Ectodermal cell (in vitro differentiated cells): ENCODE measurements at regions not wholly inside any gene's neighbourhood (a gene's known extent, or its start where the extent isn't known, plus 50 kb on each side); places are given as distances from the start of the nearest gene placed in this dataset.

ENCODE experiments used
- H3K27ac ChIP-seq: 2 replicates; pipeline ENCODE4 v1.7.0; 2013; ENCODE audit warnings: mild to moderate bottlenecking, low read depth, low read length; ENCODE audit not compliant: insufficient read depth, poor library complexity, severe bottlenecking
- H3K27me3 ChIP-seq: 2 replicates; pipeline ENCODE4 v1.7.0; 2013; ENCODE audit warnings: mild to moderate bottlenecking, low read length; ENCODE audit not compliant: insufficient read depth, control insufficient read depth, poor library complexity, severe bottlenecking
- H3K36me3 ChIP-seq: one replicate; pipeline ENCODE4 v1.7.0; 2013; ENCODE audit warnings: low read length; ENCODE audit not compliant: control insufficient read depth, insufficient read depth
- H3K4me1 ChIP-seq: one replicate; pipeline ENCODE4 v1.7.0; 2013; ENCODE audit warnings: low read length; ENCODE audit not compliant: control insufficient read depth, insufficient read depth
- H3K4me3 ChIP-seq: 2 replicates; pipeline ENCODE4 v1.7.0; 2013; ENCODE audit warnings: low read depth, low read length, control low read depth; ENCODE audit not compliant: insufficient read depth
- H3K9me3 ChIP-seq: 2 replicates; pipeline ENCODE4 v1.7.0; 2013; ENCODE audit warnings: mild to moderate bottlenecking, low read length, moderate library complexity; ENCODE audit not compliant: control insufficient read depth
- WGBS, 2 experiments: methylation state at CpG; one replicate each; pipeline ENCODE4 v1.1.7; 2013; ENCODE audit warnings: missing lambda C conversion rate in 2 of 2; 5-methylcytosine and 5-hydroxymethylcytosine counted together

DNA sequence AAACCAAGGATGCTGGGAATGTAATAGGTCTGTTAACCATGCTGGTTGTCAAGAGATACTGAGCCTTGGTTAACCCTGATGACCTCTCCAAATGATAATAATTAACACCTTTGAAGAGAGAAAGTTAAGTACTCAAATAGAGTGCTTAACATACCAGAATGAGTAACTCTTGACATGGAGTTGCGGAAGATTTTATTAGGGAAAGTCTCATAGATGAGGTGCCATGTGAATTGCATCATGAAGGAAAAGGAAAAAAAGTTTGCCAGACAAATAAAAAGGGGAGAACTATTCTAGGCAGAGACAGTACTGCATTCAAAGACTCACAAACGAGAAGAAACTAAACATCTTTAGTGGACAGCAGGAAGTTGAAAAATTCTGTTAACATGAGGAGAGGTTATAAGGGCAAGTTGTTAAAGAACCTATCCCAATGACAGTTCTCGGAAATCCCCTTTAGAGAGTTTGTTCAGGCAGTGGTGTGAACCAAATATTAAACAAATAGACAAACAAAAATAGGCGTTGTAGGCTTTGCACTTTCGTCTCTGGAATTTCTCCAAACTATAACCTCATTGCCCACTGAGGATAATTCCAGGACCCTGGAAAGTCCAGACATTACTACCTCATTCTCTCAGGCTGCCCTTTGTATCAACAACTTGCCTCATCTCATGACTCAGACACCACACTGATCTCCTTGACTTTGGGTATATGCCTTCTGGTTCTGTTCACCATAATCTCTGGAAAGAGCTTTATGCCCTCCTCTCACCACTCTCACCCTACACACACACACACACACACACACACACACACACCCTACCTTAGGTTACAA is 435.0 kb downstream of the GXYLT1 start:
- Histone ChIP-seq H3K27me3 (no peaks in the 10 kb centered on the region), H3K36me3 (no peaks in the 10 kb centered on the region), H3K9me3 (no peaks in the 10 kb centered on the region), H3K4me1 (peaks cover 10% of the 10 kb centered on the region), H3K27ac (no peak overlapping the region), H3K4me3 (no peak overlapping the region)
- WGBS, 2 experiments = 87 to 96% methylated on average over 5 of the region's 5 CpGs

DNA sequence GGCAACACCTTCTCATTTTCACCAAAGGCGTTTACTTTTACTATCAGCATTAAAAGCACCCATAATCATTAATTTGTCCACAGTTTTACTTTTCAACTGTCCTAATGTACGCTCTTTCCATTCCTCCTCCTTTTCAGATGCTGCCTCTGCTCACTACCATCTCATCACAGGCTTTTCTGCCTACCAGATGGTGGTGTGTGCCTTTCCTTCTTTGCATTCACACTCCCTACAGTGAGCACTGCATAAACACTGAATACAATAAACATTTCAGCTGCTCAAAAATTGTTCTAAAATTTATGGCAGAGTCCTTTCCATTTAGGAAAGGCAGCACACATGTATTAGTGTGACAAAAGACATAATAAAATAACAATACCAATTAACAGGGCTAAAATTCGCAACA is 435.7 kb downstream of the GXYLT1 start:
- peaks cover 10% of the 10 kb centered on the region for H3K4me1 ChIP-seq
- no peak overlapping the region for H3K4me3 ChIP-seq
- no peaks in the 10 kb centered on the region for H3K9me3 ChIP-seq
- whole genome bisulfite sequencing, 2 experiments = 74 to 77% methylated on average over 2 of the region's 3 CpGs
- H3K27ac ChIP-seq = no peak overlapping the region
- no peaks in the 10 kb centered on the region for H3K36me3 ChIP-seq
- H3K27me3 ChIP-seq = no peaks in the 10 kb centered on the region

DNA sequence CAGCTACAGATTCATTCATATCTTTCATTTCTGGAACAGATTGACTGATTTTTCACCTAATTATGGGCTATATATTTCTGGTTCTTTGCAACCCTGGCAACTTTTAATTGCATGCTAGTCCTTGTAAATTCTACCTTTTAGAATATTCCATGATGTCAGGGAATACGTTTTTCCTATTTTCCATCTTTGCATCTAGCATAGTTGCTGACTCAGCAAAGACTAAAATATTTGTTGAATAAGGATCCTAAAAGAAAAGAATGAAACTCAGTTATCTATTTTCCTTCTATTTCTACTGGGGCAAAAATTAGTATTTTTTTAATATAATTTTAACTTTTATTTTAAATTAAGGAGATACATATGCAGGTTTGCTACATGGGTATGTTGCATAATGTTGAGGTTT is 438.3 kb downstream of the GXYLT1 start:
- Histone ChIP-seq H3K4me3 (no peak overlapping the region), H3K36me3 (no peaks in the 10 kb centered on the region), H3K4me1 (peaks cover 10% of the 10 kb centered on the region), H3K27me3 (no peaks in the 10 kb centered on the region), H3K27ac (no peak overlapping the region), H3K9me3 (no peaks in the 10 kb centered on the region)
- WGBS, 2 experiments = 92% methylated on average over 1 of the region's 1 CpG; no CpG with 5 or more reads in 1 of the 2 experiments

DNA sequence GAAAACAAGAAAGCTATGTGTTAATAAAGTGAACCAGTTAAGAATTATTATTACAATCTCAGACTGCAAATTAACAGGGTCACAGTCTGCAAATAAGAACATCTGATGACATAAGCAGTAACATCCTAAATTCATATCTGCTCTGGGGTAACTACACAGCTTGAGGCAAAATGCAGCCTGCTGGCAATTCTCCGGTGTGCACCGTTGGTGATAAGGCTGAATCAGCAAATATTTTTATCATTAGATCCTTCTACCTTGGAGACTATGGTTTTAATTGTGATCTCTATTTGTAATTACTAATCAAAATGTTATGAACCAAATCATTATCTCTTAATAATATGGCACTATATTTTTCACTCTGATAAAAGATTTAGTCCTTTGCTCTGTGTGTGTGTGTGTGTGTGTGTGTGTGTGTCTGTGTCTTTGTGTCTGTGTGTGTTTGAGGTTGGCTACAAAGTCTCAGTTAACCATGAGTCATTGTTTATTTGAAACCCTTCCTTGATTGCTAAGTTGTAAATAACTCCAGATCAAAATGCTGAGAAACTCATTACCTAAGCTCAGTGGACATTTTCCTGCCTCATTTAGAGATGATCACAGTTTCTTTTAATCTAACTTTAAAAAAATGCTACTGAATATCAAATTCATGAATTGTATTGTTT is 442.6 kb downstream of the GXYLT1 start:
- H3K4me3 ChIP-seq = no peak overlapping the region
- H3K27ac ChIP-seq = no peak overlapping the region
- 100% methylated on average over 2 of the region's 2 CpGs for whole genome bisulfite sequencing, 2 experiments
- H3K36me3 ChIP-seq = no peaks in the 10 kb centered on the region
- H3K4me1 ChIP-seq = no peaks in the 10 kb centered on the region
- no peaks in the 10 kb centered on the region for H3K27me3 ChIP-seq
- H3K9me3 ChIP-seq = no peaks in the 10 kb centered on the region

DNA sequence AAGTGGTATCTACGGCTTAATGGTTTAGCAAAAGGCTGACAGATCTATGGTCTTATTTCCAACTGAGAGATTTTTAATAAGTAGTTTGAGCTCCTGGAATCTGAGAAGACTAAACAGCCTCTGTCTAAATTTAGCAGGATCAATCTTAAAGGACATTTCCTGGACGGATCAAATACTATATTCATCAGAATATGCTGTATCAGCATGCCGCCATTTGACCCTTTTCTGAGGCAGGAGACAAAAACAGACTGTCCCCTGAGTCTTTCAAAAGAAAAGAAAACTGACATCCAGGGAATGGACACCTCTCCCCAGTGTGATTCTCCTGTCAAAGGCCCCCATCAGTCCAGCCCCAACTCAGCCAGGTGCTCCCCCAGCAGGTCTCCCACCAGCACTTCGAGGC is 443.7 kb downstream of the GXYLT1 start:
- H3K36me3 ChIP-seq = no peaks in the 10 kb centered on the region
- no peaks in the 10 kb centered on the region for H3K9me3 ChIP-seq
- no peak overlapping the region for H3K4me3 ChIP-seq
- no peak overlapping the region for H3K27ac ChIP-seq
- no peaks in the 10 kb centered on the region for H3K27me3 ChIP-seq
- no peaks in the 10 kb centered on the region for H3K4me1 ChIP-seq
- WGBS, 2 experiments = 90 to 95% methylated on average over 4 of the region's 4 CpGs

DNA sequence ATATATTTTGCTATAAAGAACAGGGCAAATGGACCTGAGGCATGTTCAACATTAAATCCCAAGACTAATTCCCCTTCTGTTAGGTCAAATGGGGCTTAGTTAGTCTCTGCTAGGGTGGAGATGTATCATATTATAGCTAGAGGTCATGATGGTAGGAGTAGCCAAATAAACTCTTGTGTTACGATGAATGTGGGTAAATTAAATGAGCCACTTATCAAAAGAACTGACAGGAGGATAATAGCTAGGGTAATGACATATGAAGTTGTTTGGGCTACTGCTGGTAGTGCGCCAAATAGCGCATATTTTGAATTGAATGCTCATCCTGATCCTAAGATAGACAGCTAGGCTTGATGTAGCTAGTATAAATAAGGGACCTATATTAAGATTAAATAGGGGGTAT is 445.0 kb downstream of the GXYLT1 start:
- WGBS, 2 experiments = 92 to 98% methylated on average over 3 of the region's 3 CpGs
- no peaks in the 10 kb centered on the region for H3K27me3 ChIP-seq
- no peak overlapping the region for H3K4me3 ChIP-seq
- H3K27ac ChIP-seq = no peak overlapping the region
- no peaks in the 10 kb centered on the region for H3K36me3 ChIP-seq
- H3K4me1 ChIP-seq = no peaks in the 10 kb centered on the region
- H3K9me3 ChIP-seq = no peaks in the 10 kb centered on the region

DNA sequence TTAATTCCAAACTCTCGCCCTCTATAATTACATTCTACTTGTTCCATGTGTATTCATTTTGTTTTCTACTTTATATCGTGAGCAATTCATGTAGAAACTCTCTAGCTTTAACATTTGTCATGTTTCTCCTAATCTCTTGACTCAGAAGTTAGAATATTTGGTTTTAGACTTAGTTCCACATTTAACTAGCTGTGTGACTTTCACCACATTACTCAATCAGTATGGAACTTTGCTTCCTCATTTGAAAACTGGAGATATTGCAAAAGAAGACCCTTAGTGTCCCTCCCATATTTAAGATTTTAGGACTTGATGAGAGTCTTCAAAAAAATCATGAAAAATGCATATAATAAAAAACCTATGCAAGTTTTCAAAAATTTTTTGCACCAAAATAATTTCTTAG is 447.5 kb downstream of the GXYLT1 start:
- H3K4me1 ChIP-seq = no peaks in the 10 kb centered on the region
- no peak overlapping the region for H3K27ac ChIP-seq
- no peaks in the 10 kb centered on the region for H3K27me3 ChIP-seq
- H3K9me3 ChIP-seq = no peaks in the 10 kb centered on the region
- no peaks in the 10 kb centered on the region for H3K36me3 ChIP-seq
- no peak overlapping the region for H3K4me3 ChIP-seq
- 90 to 100% methylated on average over 2 of the region's 2 CpGs for WGBS, 2 experiments

DNA sequence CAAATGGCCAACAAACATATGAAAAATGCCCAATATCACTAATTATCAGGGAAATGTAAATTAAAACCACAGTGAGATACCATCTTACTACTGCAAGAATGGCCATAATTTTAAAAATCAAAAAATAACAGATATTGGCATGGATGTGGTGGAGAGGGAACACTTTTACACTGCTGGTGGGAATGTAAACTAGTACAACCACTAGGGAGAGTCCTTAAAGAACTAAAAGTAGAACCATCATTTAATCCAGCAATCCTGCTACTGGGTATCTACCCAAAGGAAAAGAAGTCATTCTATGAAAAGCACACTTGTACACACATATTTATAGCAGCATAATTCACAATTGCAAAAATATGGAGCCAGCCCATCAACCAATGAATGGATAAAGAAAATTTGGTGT is 459.7 kb downstream of the GXYLT1 start:
- Histone ChIP-seq H3K4me1 (no peaks in the 10 kb centered on the region), H3K27me3 (no peaks in the 10 kb centered on the region), H3K9me3 (no peaks in the 10 kb centered on the region), H3K27ac (no peak overlapping the region), H3K4me3 (no peak overlapping the region), H3K36me3 (no peaks in the 10 kb centered on the region)

DNA sequence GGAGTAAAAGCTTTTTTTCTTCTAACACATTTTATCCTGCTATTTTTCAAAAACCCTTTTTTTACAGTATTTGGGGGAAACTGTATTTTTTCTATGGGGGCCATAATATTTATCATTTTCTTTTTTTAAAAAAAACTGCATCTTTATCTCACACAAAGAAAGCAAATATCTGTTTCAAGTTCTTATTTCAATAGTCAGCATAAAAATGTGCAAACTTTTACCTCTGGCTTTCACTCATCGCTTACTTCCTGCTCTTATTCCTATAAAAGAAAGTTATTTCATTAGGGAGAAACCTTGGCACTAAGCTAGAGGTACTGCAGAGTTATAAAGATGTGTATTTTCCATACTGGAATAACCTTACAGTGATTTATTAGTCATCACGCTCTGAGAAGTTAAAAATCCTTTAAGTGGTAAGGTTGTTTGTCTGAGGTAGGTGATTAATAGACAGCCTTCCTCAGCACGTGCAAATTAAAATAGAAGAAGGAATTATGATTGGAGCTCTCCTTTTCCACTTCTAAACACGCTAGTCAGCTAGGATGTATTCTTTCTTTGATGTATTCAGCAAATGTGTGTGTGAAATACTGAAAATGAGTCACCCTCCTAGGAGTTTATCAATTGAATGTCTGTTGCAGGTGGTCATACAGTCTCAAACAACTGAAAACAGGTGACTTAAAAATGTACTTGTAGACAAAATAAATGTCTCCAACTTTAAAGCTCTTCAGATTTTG is 461.0 kb downstream of the GXYLT1 start:
- no peaks in the 10 kb centered on the region for H3K27me3 ChIP-seq
- H3K4me1 ChIP-seq = no peaks in the 10 kb centered on the region
- WGBS, 2 experiments = 93 to 94% methylated on average over 4 of the region's 4 CpGs
- no peak overlapping the region for H3K4me3 ChIP-seq
- H3K36me3 ChIP-seq = no peaks in the 10 kb centered on the region
- no peaks in the 10 kb centered on the region for H3K9me3 ChIP-seq
- H3K27ac ChIP-seq = no peak overlapping the region

DNA sequence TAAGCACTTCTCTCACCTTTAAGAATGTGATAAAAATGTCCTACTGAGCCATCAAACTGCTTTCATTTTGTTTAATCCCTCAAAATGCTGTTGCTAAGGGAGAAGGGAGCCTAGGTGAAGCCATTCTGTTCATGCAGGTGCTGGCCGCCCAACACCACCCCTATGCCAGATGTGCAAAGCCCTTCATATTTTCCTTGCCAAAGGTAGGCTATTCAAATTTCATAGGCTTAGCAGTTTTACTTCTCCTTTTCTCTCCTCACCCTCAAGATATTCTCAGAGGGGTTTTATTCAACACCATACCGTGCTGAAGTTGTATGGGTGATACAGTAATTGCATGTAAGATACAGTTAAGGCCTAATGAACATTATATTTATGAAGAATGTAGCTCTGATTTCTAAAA is 461.7 kb downstream of the GXYLT1 start:
- no peak overlapping the region for H3K27ac ChIP-seq
- H3K4me1 ChIP-seq = no peaks in the 10 kb centered on the region
- H3K9me3 ChIP-seq = no peaks in the 10 kb centered on the region
- H3K4me3 ChIP-seq = no peak overlapping the region
- no peaks in the 10 kb centered on the region for H3K27me3 ChIP-seq
- H3K36me3 ChIP-seq = no peaks in the 10 kb centered on the region
- WGBS, 2 experiments = 89 to 90% methylated on average over 1 of the region's 2 CpGs
